Hepatocyte (in vitro differentiated cells): ENCODE measurements at regions not wholly inside any gene's neighbourhood (a gene's known extent, or its start where the extent isn't known, plus 50 kb on each side); places are given as distances from the start of the nearest gene placed in this dataset.

Experiments
- CTCF ChIP-seq: fragments of 200-600 bp; sonication (generic); IDR thresholded peaks from 2 replicates; pipeline ENCODE4 v1.5.1; 2016; ENCODE audit warnings: antibody characterized with exemption, mild to moderate bottlenecking; ENCODE audit not compliant: poor library complexity
- EZH2 ChIP-seq: fragments of 200-600 bp; sonication (generic); IDR thresholded peaks from 2 replicates; pipeline ENCODE4 v1.6.1; 2016; ENCODE audit warnings: antibody characterized with exemption, mild to moderate bottlenecking, borderline replicate concordance

- TF ChIP-seq CTCF (no peak), EZH2 (no peak)
Observed at GRCh38 chr5:42302186-42302585, 121.1 kb upstream of the GHR start.
